RWPE1 (cell line): ENCODE measurements at regions not wholly inside any gene's neighbourhood (a gene's known extent, or its start where the extent isn't known, plus 50 kb on each side); places are given as distances from the start of the nearest gene placed in this dataset.

ENCODE experiments used
- CTCF ChIA-PET: fragments of 350-600 bp; sonication (Branson Sonifier 250); formaldehyde crosslinking; extraction: SDS; loops from one replicate; lab custom pipeline; 2021; lab: Yijun Ruan, JAX
- POLR2A ChIA-PET: fragments of 400-600 bp; formaldehyde crosslinking; extraction: SDS; loops from one replicate; lab custom pipeline; 2020; ENCODE audit warnings: antibody characterized with exemption; ENCODE audit not compliant: low non-redundant PET; lab: Yijun Ruan, JAX
- DNase-seq: peaks from one replicate; pipeline ENCODE4 v3.0.0; 2012; ENCODE audit warnings: low spot score
- H3K27ac ChIP-seq: fragments of 450-650 bp; 2 replicates; pipeline ENCODE4 v1.5.1; 2017
- CTCF ChIP-seq: fragments of 450-650 bp; conservative IDR thresholded peaks from 2 replicates; pipeline ENCODE4 v1.5.1; 2017; ENCODE audit warnings: low read depth, mild to moderate bottlenecking

- no peak overlapping the region for H3K27ac ChIP-seq
- ChIA-PET CTCF (interaction anchor here (0.7 kb wide), 1 partner anchor 9 kb away, joined by 4 read pairs; no protein-coding TSS in a partner anchor), POLR2A (no interaction called here)
- DNase-seq: no peak
- no peak for TF ChIP-seq CTCF
Observed at GRCh38 chr7:125636320-125636962, 706.8 kb upstream of the POT1 start.

GRCh38 chr7:125618516-125618915 lies 688.9 kb upstream of the POT1 start:
- ChIA-PET CTCF (interaction anchor here (0.6 kb wide), 1 partner anchor 874 kb away, joined by 3 read pairs; no protein-coding TSS in a partner anchor), POLR2A (no interaction called here)
- no peak for TF ChIP-seq CTCF
- H3K27ac ChIP-seq: no peak overlapping the region
- no peak for DNase-seq

- ChIA-PET POLR2A (no interaction called here), CTCF (no interaction called here)
- DNase-seq: no peak
- TF ChIP-seq CTCF: no peak
- no peak overlapping the region for H3K27ac ChIP-seq
Observed at GRCh38 chr7:125611582-125611981, 682.0 kb upstream of the POT1 start.

GRCh38 chr7:125606671-125607070 lies 677.0 kb upstream of the POT1 start:
- TF ChIP-seq CTCF: no peak
- CTCF ChIA-PET: no interaction called here
- POLR2A ChIA-PET: no interaction called here
- no peak overlapping the region for H3K27ac ChIP-seq
- no peak for DNase-seq

GRCh38 chr7:125605241-125605640 lies 675.6 kb upstream of the POT1 start:
- ChIA-PET CTCF (no interaction called here), POLR2A (no interaction called here)
- no peak overlapping the region for H3K27ac ChIP-seq
- TF ChIP-seq CTCF: no peak
- DNase-seq: no peak

GRCh38 chr7:125602441-125602840 lies 672.8 kb upstream of the POT1 start:
- ChIA-PET POLR2A (no interaction called here), CTCF (no interaction called here)
- no peak for TF ChIP-seq CTCF
- no peak overlapping the region for H3K27ac ChIP-seq
- no peak for DNase-seq
